OCI-LY1 (cell line): ENCODE measurements at regions not wholly inside any gene's neighbourhood (a gene's known extent, or its start where the extent isn't known, plus 50 kb on each side); places are given as distances from the start of the nearest gene placed in this dataset.

Experiments
- EZH2 ChIP-seq: fragments of 200-600 bp; sonication (generic), shearing (Covaris generic); IDR thresholded peaks from 2 replicates; pipeline ENCODE4 v1.8.0; 2017; ENCODE audit warnings: borderline replicate concordance, mixed run types, mild to moderate bottlenecking, antibody characterized with exemption, low read length, moderate library complexity, mixed read lengths
- TF ChIP-seq, protein P1 (sequence below): fragments of 200-600 bp; sonication (generic), shearing (Covaris generic); IDR thresholded peaks from 2 replicates; pipeline ENCODE4 v1.5.1; 2017; ENCODE audit warnings: mild to moderate bottlenecking, antibody characterized with exemption, low read length, moderate library complexity, mixed read lengths

DNA sequence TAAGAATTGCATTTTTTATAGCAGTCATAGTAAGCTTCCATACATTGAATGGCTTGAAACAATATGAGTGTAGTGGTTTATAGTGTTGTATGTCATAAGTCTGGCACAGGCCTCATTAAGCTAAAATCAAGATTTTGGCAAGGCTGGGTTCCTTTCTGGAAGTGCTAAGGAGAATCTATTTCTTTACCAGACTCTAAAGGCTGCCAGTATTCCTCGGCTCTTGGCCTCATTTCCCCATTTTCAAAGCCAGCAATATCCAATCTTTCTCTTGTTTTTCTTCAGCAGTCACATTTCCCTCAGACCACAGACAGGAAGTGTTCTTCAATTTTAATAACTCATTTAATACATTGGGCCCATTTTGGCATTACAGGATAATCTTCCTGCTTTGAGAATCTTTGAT, 1155.5 kb upstream of the PABPC4L start:
- TF ChIP-seq, protein P1, sequence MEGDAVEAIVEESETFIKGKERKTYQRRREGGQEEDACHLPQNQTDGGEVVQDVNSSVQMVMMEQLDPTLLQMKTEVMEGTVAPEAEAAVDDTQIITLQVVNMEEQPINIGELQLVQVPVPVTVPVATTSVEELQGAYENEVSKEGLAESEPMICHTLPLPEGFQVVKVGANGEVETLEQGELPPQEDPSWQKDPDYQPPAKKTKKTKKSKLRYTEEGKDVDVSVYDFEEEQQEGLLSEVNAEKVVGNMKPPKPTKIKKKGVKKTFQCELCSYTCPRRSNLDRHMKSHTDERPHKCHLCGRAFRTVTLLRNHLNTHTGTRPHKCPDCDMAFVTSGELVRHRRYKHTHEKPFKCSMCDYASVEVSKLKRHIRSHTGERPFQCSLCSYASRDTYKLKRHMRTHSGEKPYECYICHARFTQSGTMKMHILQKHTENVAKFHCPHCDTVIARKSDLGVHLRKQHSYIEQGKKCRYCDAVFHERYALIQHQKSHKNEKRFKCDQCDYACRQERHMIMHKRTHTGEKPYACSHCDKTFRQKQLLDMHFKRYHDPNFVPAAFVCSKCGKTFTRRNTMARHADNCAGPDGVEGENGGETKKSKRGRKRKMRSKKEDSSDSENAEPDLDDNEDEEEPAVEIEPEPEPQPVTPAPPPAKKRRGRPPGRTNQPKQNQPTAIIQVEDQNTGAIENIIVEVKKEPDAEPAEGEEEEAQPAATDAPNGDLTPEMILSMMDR, result no peak
- no peak for TF ChIP-seq EZH2
